Vagina (tissue), 2 donors: ENCODE measurements at regions not wholly inside any gene's neighbourhood (a gene's known extent, or its start where the extent isn't known, plus 50 kb on each side); places are given as distances from the start of the nearest gene placed in this dataset.
A peak's percentile ranks its signal among the peaks of the same experiment; 100 is the strongest.

Source experiments
- DNase-seq, 2 donors: peaks; one replicate each; pipeline ENCODE4 v3.0.0-alpha.2; 2017; ENCODE audit errors: extremely low spot score in 2 of 2
- H3K27ac ChIP-seq: fragments of 200-600 bp; sonication (generic); one replicate; pipeline ENCODE4 v1.5.1; 2019
- H3K27me3 ChIP-seq: fragments of 200-600 bp; sonication (generic); one replicate; pipeline ENCODE4 v1.5.1; 2019
- H3K36me3 ChIP-seq, 2 donors: fragments of 200-600 bp; sonication (generic); one replicate each; pipeline ENCODE4 v1.5.1; 2017 to 2019
- H3K4me1 ChIP-seq: fragments of 200-600 bp; sonication (generic); one replicate; pipeline ENCODE4 v1.5.1; 2019
- H3K4me3 ChIP-seq, 2 donors: fragments of 200-600 bp; sonication (generic); 1 replicate in 1 of 2; 2 replicates in 1 of 2; pipeline ENCODE4 v1.5.1; 2016 to 2019
- H3K9me3 ChIP-seq: fragments of 200-600 bp; sonication (generic); one replicate; pipeline ENCODE4 v1.5.1; 2019
- POLR2A ChIP-seq, 2 donors: fragments of 450-650 bp; IDR thresholded peaks; one replicate each; pipeline ENCODE4 v1.6.1; 2017; ENCODE audit warnings: antibody characterized with exemption in 2 of 2, mild to moderate bottlenecking in 2 of 2, moderate library complexity in 2 of 2
- POLR2AphosphoS5 ChIP-seq, 2 donors: sonication (generic); formaldehyde crosslinking; IDR thresholded peaks; one replicate each; pipeline ENCODE4 v1.9.0; 2017; ENCODE audit warnings: antibody characterized with exemption in 2 of 2, mild to moderate bottlenecking in 2 of 2, low read depth in 1 of 2; ENCODE audit not compliant: insufficient read depth in 1 of 2
- intact Hi-C: fragments of 100-400 bp; cut with DNase I; formaldehyde crosslinking; loops from one replicate; pipeline ENCODE4 v1.15.1; 2023
- TF ChIP-seq, protein P1 (sequence below), 3 experiments: fragments of 450-650 bp in 2 of 3; fragments of 200-600 bp in 1 of 3; sonication (generic) in 1 of 3; IDR thresholded peaks; one replicate each; pipeline ENCODE4 v1.5.1; 2017 to 2019; ENCODE audit warnings: antibody characterized with exemption in 3 of 3, mild to moderate bottlenecking in 2 of 3, moderate library complexity in 2 of 3

DNA sequence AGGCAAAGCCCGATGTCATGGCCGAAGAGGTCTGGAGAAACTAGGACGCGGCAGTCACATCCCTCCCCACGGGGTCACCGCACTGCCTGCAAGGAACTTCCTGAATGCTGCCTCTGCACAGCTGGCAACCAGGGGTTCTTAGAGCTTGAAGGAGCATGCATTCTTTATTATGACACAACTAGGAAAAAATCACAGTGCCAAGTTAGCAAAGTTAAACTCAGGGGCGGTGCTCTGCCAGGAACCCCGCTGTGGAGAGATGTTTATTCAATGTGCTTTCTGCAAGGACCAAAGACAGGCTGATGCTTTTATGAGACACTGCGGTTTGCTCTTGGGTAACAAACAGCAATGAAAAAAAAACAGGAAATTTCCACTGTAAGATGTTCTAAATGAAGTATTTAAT lies 287.3 kb upstream of the FOXQ1 start:
- intact Hi-C loops, result no loop called here
- H3K27ac ChIP-seq, result peak overlapping the region; percentile 34
- no peaks in the 10 kb centered on the region for H3K9me3 ChIP-seq
- DNase-seq, result no peak
- H3K4me1 ChIP-seq, result peaks cover 39% of the 10 kb centered on the region
- H3K27me3 ChIP-seq, result no peaks in the 10 kb centered on the region
- no peaks in the 10 kb centered on the region for H3K36me3 ChIP-seq
- peak; percentile 59 to 84 for TF ChIP-seq POLR2AphosphoS5 (IDR thresholded peaks at IDR 0.05; ENCODE audit: insufficient read depth in 1 of 2, low read depth in 1 of 2)
- TF ChIP-seq, protein P1, sequence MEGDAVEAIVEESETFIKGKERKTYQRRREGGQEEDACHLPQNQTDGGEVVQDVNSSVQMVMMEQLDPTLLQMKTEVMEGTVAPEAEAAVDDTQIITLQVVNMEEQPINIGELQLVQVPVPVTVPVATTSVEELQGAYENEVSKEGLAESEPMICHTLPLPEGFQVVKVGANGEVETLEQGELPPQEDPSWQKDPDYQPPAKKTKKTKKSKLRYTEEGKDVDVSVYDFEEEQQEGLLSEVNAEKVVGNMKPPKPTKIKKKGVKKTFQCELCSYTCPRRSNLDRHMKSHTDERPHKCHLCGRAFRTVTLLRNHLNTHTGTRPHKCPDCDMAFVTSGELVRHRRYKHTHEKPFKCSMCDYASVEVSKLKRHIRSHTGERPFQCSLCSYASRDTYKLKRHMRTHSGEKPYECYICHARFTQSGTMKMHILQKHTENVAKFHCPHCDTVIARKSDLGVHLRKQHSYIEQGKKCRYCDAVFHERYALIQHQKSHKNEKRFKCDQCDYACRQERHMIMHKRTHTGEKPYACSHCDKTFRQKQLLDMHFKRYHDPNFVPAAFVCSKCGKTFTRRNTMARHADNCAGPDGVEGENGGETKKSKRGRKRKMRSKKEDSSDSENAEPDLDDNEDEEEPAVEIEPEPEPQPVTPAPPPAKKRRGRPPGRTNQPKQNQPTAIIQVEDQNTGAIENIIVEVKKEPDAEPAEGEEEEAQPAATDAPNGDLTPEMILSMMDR (IDR thresholded peaks at IDR 0.05), result no peak
- H3K4me3 ChIP-seq, result no peak overlapping the region

DNA sequence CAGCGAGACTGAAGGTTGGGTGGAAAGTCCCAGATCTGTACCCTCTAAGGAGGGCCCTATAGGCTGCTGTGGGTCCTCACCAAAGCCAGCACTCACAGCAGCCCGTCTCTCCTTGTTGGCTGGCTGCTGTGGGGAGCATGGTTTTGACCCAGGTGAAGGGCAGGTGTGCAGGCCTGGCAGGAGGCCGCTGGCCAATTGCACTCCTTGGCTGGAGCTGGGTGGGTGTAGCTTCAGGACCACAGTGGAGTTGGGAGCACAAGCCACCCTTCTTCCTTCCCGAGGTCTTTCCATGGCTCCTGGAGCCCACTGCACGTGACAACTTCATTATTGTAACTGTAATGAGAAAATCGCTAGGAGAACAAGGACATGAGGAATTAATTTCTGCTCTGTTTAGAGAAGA lies 287.7 kb upstream of the FOXQ1 start:
- no peak for DNase-seq
- Histone ChIP-seq H3K36me3 (no peaks in the 10 kb centered on the region), H3K9me3 (no peaks in the 10 kb centered on the region), H3K4me3 (no peak overlapping the region), H3K27ac (peak overlapping the region; percentile 34), H3K27me3 (no peaks in the 10 kb centered on the region), H3K4me1 (peaks cover 39% of the 10 kb centered on the region)
- intact Hi-C loops, result no loop called here
- no peak for TF ChIP-seq POLR2AphosphoS5 (IDR thresholded peaks at IDR 0.05; ENCODE audit: insufficient read depth in 1 of 2, low read depth in 1 of 2)
- TF ChIP-seq POLR2A (IDR thresholded peaks at IDR 0.05), result no peak
- TF ChIP-seq, protein P1 (IDR thresholded peaks at IDR 0.05), result no peak

DNA sequence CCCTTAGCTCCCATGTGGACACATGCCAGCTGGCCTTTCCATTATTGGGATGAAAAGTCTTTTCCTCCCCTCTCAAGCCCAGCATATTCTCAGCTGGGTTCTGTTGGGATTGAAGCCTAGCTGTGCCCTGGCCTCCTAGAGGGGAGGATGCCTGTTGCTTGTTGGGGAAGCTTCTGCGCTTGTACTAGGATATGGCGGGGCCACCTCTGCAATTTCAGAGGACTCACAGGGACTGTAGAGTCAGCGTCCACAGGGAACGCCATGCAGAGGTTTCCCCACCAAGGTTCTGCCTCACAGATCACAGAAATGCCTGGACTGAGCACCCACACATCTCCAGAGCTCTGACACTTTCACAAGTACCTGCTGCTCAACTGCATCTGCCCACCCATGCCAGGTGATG lies 288.7 kb upstream of the FOXQ1 start:
- H3K9me3 ChIP-seq, result no peaks in the 10 kb centered on the region
- H3K27ac ChIP-seq, result no peak overlapping the region
- no peaks in the 10 kb centered on the region for H3K36me3 ChIP-seq
- intact Hi-C loops, result no loop called here
- no peak overlapping the region for H3K4me3 ChIP-seq
- peaks cover 39% of the 10 kb centered on the region for H3K4me1 ChIP-seq
- peak in 1 of 2 donors; percentile 69 for DNase-seq
- no peaks in the 10 kb centered on the region for H3K27me3 ChIP-seq
- TF ChIP-seq POLR2A (IDR thresholded peaks at IDR 0.05), result no peak

DNA sequence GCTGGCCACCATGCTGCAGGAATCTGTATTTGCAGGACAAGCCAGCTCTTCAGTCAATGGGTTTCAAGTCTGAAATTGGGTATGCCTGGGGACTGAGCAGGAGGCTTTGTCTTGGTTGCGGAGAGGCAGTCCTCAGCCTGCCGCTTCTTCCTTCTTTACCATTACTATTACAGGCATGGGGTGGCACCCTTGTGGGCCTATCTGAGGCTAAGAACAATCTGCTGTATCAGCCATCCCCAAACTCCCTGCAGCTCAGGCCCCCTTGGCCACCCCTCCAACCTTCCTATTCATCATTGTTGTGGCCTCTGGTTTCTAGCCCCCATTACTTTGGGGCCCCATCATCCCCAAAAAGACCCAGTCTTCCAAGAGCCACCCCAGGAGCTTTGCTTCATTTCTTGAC lies 289.2 kb upstream of the FOXQ1 start:
- DNase-seq, result no peak
- Histone ChIP-seq H3K4me3 (no peak overlapping the region), H3K9me3 (no peaks in the 10 kb centered on the region), H3K4me1 (peaks cover 39% of the 10 kb centered on the region), H3K36me3 (no peaks in the 10 kb centered on the region), H3K27me3 (no peaks in the 10 kb centered on the region), H3K27ac (no peak overlapping the region)
- TF ChIP-seq POLR2A (IDR thresholded peaks at IDR 0.05) (no peak), POLR2AphosphoS5 (IDR thresholded peaks at IDR 0.05; ENCODE audit: insufficient read depth in 1 of 2, low read depth in 1 of 2) (no peak)
- TF ChIP-seq, protein P1 (IDR thresholded peaks at IDR 0.05), result no peak
- intact Hi-C loops, result no loop called here

DNA sequence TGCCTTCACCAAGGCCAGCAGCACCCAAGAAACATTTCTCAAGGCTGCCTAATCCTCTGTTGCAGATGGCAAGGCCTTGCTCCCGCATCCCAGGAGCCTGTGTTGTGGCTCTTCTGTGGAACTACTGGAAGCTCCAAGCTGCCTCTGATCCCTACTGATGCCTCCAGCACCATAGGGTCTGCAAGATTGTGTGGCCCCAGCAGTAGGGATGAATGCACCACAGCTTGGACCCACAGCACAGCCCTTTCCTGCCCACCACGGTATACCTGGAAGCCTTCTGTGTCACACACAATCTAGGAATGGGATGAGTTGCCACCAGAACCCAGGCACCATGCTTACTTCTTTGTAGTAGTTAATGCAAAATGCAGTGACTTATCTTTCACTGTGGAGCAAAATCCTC lies 291.1 kb upstream of the FOXQ1 start:
- intact Hi-C loops, result no loop called here
- TF ChIP-seq, protein P1 (IDR thresholded peaks at IDR 0.05), result no peak
- TF ChIP-seq POLR2AphosphoS5 (IDR thresholded peaks at IDR 0.05; ENCODE audit: insufficient read depth in 1 of 2, low read depth in 1 of 2), result no peak
- TF ChIP-seq POLR2A (IDR thresholded peaks at IDR 0.05), result no peak

DNA sequence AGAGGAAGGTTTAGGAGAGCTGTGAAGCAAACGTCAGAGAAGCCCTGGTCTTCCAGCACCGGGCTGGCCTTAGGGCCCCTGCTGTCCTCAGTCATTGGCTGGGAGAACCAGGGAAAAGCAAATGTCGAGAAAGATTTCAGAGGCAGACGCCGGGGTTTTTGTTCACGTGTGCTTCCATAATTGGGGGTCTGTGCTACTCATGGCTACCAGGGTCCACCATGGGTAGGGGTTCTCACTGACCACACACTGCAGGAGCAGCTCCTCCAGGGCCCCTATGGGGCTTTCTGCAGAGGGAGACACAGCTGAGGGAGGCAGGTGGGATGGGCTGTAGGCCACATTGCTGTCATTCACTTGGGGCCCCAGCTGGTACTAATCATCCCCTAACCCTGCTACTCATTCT lies 291.8 kb upstream of the FOXQ1 start:
- intact Hi-C loops, result no loop called here
- TF ChIP-seq POLR2A (IDR thresholded peaks at IDR 0.05) (no peak), POLR2AphosphoS5 (IDR thresholded peaks at IDR 0.05; ENCODE audit: insufficient read depth in 1 of 2, low read depth in 1 of 2) (no peak)
- TF ChIP-seq, protein P1 (IDR thresholded peaks at IDR 0.05), result no peak
- DNase-seq, result no peak
- no peaks in the 10 kb centered on the region for H3K27me3 ChIP-seq
- H3K4me1 ChIP-seq, result peaks cover 23% of the 10 kb centered on the region
- H3K4me3 ChIP-seq, result no peak overlapping the region
- no peaks in the 10 kb centered on the region for H3K36me3 ChIP-seq
- H3K27ac ChIP-seq, result no peak overlapping the region
- H3K9me3 ChIP-seq, result no peaks in the 10 kb centered on the region

More for the DNA sequence above, 291.1 kb upstream of the FOXQ1 start:
- H3K27ac ChIP-seq, result no peak overlapping the region
- H3K9me3 ChIP-seq, result no peaks in the 10 kb centered on the region
- H3K4me1 ChIP-seq, result peaks cover 30% of the 10 kb centered on the region
- no peak overlapping the region for H3K4me3 ChIP-seq
- H3K27me3 ChIP-seq, result no peaks in the 10 kb centered on the region
- H3K36me3 ChIP-seq, result no peaks in the 10 kb centered on the region
- peak in 1 of 2 donors; percentile 62 for DNase-seq
